ENCODE measurements at regions not wholly inside any gene's neighbourhood (a gene's known extent, or its start where the extent isn't known, plus 50 kb on each side); places are given as distances from the start of the nearest gene placed in this dataset.
A peak's percentile ranks its signal among the peaks of the same experiment; 100 is the strongest.
"Not testable (repeated sequence)": the region's sequence is repeated elsewhere in the genome, so short reads cannot be mapped to it uniquely, and the experiment has no call there.

GRCh38 chr10:33012306-33012705, 54.3 kb upstream of the ITGB1 start:
- Mint-ChIP-seq H3K27ac (no peak overlapping the region), H3K36me3 (no peaks in the 10 kb centered on the region), H3K4me3 (no peak overlapping the region), H3K4me1 (ENCODE audit: low read depth in 2 of 2) (peaks cover 31 to 34% of the 10 kb centered on the region in 2 donors), H3K9me3 (no peaks in the 10 kb centered on the region), H3K27me3 (no peaks in the 10 kb centered on the region)
- DNase-seq (ENCODE audit: low spot score) (no peak), ATAC-seq (no peak)

GRCh38 chr10:33010132-33011037, 52.4 kb upstream of the ITGB1 start:
- H3K4me3 Mint-ChIP-seq, result peak overlapping the region; percentile 72
- peaks cover 38 to 43% of the 10 kb centered on the region in 2 donors for H3K4me1 Mint-ChIP-seq (ENCODE audit: low read depth in 2 of 2)
- ATAC-seq, result no peak
- H3K36me3 Mint-ChIP-seq, result no peaks in the 10 kb centered on the region
- H3K27me3 Mint-ChIP-seq, result no peaks in the 10 kb centered on the region
- H3K27ac Mint-ChIP-seq, result peak overlapping the region; percentile 17 to 18
- H3K9me3 Mint-ChIP-seq, result no peaks in the 10 kb centered on the region
- no peak for DNase-seq (ENCODE audit: low spot score)

DNA sequence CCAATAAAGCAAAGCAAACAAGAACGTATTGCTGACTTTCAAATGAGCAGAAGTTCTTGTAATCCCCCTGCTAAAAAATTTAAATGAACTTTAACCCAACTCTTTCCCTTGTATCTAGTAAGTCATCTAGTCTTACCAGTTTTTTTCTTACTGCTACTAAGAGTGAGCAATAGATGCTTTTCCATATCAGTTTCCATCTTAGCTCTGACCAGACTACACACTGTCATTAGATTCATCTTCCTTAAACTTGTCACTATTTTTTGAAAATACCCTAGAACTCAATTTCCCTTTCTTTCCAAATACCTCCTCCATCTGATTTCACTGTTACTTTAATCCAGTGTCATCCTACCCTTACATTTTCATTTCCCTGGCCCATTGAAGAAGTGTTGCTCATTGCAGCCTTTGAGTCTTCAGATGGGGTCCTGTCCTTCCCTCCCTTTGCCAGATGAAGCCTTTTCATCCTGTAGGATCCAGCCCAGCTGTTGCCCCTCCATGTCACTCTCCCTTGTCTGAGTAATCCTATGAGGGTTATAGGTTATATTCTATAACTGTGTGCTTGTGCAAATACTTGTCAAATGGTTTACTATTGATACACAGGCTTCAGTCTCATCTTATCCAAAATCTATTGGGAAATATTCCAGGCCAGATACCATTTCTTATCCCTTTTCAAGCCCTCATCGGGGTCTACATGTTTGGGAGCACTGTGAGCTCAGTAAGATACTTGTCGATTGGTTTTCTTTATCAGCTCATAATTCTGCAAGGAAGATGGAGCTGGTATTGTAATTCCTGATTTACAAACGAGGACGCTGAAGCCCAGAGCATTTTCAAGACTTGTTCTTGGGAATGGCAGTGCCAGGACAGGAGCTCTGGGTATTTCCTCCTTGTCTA, 51.5 kb upstream of the ITGB1 start:
- peaks cover 41 to 49% of the 10 kb centered on the region in 2 donors for H3K4me1 Mint-ChIP-seq (ENCODE audit: low read depth in 2 of 2)
- H3K36me3 Mint-ChIP-seq, result no peaks in the 10 kb centered on the region
- H3K27me3 Mint-ChIP-seq, result no peaks in the 10 kb centered on the region
- DNase-seq (ENCODE audit: low spot score), result no peak
- H3K27ac Mint-ChIP-seq, result peak overlapping the region; percentile 17 to 18
- no peaks in the 10 kb centered on the region for H3K9me3 Mint-ChIP-seq
- peak overlapping the region; percentile 72 for H3K4me3 Mint-ChIP-seq
- no peak for ATAC-seq

DNA sequence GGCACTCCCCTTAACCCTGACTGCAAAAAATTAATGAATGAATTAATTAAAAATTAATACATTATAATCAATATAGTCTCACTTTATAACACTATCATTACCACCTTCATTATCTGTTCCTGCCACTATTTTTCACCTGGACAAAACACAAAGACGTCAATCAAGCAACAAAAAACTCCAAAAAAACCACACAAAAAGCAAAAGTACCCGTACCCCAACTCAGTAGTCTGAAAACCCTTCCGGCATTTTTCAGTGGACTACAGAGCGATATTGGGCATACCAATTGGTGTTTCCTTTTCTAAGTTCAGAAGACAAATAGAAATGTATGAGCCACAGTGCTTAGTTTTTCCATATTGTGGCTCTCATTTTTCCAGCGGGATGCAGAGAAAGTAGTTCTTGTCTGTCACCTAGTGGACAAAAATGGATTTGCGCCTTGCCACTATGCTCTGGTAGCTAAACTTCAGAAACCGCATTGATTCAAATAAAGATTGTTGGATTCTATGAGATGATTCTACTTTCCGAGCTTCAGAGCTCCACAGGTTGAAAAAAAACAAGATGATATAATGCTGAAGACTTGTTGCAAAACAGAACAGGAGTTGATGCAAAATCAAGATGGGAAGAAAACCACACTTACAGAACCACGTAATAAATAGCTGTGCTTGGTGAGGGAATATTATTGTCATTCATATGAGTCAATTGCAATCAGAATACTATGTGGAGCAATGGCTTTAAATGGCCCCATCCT, 50.6 kb upstream of the ITGB1 start:
- Mint-ChIP-seq H3K4me1 (ENCODE audit: low read depth in 2 of 2) (peaks cover 41 to 49% of the 10 kb centered on the region in 2 donors), H3K9me3 (no peaks in the 10 kb centered on the region), H3K36me3 (no peaks in the 10 kb centered on the region), H3K27me3 (no peaks in the 10 kb centered on the region), H3K4me3 (peak overlapping the region; percentile 72), H3K27ac (peak overlapping the region; percentile 31 to 43)
- DNase-seq (ENCODE audit: low spot score), result peak; percentile 64
- ATAC-seq, result peak; percentile 56 to 60

DNA sequence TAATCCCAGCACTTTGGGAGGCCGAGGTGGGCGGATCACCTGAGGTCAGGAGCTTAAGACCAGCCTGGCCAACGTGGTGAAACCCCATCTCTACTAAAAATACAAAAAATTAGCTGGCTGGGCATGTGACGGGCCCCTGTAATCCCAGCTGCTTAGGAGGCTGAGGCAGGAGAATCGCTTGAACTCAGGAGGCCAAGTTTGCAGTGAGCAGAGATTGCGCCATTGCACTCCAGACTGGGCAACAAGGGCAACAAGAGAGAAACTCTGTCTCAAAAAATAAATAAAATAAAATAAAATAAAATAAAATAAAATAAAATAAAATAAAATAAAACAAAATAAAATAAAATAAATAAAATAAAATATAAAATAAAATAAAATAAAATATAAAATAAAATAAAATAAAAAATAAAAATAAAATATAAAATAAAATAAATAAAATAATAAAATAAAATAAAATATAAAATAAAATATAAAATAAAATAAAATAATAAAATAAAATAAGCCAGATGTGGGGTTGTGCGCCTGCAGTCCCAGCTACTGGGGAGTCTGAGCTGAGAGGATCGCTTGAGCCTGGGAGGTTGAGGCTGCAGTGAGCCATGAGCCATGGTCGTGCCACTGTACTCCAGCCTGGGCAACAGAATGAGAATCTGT, 49.8 kb upstream of the ITGB1 start:
- not testable (repeated sequence) for H3K27me3 Mint-ChIP-seq; H3K9me3 Mint-ChIP-seq; H3K27ac Mint-ChIP-seq; H3K4me3 Mint-ChIP-seq; DNase-seq (ENCODE audit: low spot score); H3K36me3 Mint-ChIP-seq; ATAC-seq
- peaks cover 41 to 49% of the 10 kb centered on the region in 2 donors for H3K4me1 Mint-ChIP-seq (ENCODE audit: low read depth in 2 of 2)
